ENCODE measurements at regions not wholly inside any gene's neighbourhood (a gene's known extent, or its start where the extent isn't known, plus 50 kb on each side); places are given as distances from the start of the nearest gene placed in this dataset.
"Not testable (repeated sequence)": the region's sequence is repeated elsewhere in the genome, so short reads cannot be mapped to it uniquely, and the experiment has no call there.

GRCh38 chr3:164927728-164928127 is 150.6 kb downstream of the SI start:
- DNase-seq (ENCODE audit: low spot score): no peak

DNA sequence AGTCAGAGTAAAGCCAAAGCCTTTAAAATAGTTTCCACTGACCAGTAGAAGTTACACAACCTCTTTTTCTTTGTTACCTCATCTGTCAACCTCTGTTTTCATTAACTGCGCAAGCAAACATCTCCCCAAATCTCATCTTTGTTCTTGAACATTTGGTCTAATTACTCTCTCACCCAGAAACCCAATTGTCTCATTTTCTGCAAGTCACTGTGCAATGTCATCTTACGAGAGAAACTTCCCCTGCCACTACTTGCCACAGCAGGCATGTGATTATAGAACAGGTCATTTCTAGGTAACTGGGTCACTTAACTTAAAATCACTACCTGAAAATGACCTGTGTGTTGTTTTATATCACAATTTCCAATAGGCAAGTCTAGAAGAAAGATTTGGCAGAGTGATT is 159.4 kb downstream of the SI start:
- no peak for DNase-seq (ENCODE audit: low spot score)

DNA sequence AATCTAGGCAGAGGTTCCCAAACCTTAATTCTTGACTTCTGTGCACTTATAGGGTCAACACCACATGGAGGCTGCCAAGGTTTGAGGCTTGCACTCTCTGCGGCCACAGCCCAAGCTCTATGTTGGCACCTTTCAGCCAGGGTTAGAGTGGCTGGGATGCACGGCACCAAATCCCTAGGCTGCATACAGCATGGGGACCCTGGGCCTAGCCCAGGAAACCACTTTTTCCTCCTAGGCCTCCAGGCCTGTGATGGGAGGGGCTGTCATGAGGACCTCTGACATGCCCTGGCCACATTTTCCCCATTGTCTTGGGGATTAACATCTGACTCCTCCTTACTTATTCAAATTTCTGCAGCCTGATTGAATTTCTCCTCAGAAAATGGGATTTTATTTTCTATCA is 165.4 kb downstream of the SI start:
- no peak for DNase-seq (ENCODE audit: low spot score)

- no peak for DNase-seq (ENCODE audit: low spot score)
These were observed 174.4 kb downstream of the SI start for GRCh38 chr3:164903820-164904451.

GRCh38 chr3:164897342-164897741 is 181.0 kb downstream of the SI start:
- no peak for DNase-seq (ENCODE audit: low spot score)

GRCh38 chr3:164890061-164890460 is 188.2 kb downstream of the SI start:
- DNase-seq (ENCODE audit: low spot score): no peak

- DNase-seq (ENCODE audit: low spot score): no peak
These were observed 195.1 kb downstream of the SI start for GRCh38 chr3:164883171-164883570.

DNA sequence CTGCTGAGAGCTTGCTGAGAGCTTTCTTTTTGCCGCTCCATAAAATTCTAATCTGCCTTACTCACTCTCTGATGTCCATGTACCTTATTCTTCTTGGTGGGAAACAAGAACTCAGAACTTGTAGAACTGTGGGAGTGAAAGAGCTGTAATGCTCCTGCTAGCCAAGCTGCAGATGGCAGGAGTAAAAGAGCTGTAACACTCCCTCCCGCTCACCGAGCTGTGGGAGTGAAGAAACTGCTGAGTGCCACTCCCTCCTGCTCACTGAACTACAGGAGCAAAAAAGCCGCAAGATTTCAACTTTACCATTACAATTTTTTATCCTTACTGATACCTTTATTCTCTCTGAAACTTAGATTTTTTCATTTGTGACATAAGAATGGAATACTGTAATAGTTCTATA is 199.1 kb downstream of the SI start:
- DNase-seq (ENCODE audit: low spot score): no peak

DNA sequence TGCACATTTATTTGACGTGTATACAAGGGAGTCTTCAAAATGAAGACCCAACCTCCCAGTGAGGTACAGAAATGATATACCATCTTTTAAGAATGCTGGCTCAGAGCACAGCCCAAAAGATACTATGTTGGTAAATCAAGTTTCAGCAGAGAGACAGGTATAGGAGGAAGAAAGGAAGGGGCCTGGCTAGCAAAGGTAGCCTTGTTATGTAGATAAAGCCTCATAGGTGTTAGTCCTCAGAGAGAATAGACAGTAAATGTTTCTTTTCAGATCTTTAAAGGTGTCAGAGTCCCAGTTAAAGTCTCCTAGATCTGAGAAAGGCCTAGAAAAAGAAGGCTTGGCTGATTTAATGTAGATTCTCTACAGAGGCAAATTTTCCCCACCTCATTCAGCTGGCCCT is 213.8 kb downstream of the SI start:
- no peak for DNase-seq (ENCODE audit: low spot score)

- no peak for DNase-seq (ENCODE audit: low spot score)
These were observed 225.4 kb downstream of the SI start for GRCh38 chr3:164852866-164853265.

GRCh38 chr3:164851905-164852304 is 226.4 kb downstream of the SI start:
- no peak for DNase-seq (ENCODE audit: low spot score)

DNA sequence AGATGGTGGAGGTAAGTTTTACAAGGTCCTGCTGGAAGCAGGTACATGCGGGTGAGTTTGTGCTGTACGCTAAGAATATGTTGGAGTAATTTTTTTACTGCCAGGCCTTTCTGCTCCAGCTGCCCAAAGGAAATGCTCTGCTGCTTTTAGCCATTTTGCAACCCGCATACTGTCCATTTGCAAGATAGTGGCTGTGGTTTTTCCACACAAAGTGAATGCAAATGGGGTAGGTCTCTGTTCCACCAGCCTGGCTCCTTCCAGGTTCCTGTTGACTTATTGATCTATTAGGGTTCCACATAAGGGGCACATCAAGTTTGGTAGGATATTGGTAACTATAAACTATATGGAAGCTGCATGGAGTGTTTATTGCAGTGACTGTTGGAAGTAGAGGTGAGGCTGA is 227.1 kb downstream of the SI start:
- no peak for DNase-seq (ENCODE audit: low spot score)

DNA sequence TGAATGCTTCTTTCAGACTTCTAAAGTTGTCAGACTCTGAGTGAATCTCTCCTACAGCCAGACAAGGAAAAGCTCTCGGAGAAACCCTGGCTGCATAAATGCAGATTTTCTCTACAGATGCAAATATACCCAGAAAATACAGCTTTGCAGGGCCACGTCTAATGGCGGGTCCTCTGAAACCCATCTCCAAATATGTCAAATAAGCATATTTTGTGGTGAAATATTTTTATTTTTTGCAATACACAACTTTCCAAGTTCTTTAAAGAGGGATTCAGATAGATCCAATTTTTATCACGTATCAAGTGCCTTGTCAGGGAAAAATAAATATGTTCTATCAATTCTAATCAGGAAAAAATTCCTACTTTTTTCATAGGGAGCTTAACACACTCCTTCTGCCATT is 229.4 kb downstream of the SI start:
- DNase-seq (ENCODE audit: low spot score): no peak

GRCh38 chr3:164845739-164846138 is 232.6 kb downstream of the SI start:
- DNase-seq (ENCODE audit: low spot score): no peak

DNA sequence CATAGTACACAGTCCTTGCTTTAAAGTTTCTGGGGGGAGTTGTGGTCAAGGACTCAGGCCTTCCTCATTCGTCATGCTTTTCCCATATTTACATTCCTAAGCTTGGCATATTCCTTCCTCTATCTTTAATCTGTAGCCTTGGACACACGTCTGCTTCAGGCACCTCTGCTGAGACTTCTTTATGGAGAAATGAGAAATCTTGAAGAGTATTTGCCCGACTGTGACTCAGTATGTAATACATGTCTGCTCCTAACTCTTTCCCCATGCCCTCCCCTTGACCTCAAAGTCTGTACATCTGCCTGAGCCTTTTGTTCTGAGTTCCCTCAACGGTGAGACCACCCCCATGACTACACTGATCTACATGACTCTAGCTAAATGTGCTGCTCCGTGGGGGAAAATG is 246.1 kb downstream of the SI start:
- DNase-seq (ENCODE audit: low spot score): no peak

- no peak for DNase-seq (ENCODE audit: low spot score)
These were observed 260.0 kb downstream of the SI start for GRCh38 chr3:164818318-164818717.

DNA sequence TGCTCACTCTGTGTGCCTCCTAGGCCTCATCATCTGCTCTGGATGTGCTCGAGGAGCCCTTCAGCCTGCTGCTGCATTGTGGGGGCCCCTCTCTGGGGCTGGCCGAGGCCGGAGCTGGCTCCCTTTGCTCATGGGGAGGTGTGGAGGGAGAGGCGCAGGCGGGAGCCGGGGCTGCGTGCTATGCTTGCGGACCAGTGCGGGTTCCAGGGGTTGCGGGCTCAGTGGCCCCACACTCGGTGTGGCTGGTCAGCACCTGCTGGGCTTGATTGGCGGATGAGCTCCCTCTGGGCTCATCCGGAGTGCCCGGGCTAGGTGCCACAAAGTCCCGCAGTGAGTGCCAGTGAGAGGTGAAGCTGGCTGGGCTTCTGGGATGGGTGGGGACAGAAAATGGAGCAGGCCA is 264.2 kb downstream of the SI start:
- no peak for DNase-seq (ENCODE audit: low spot score)

DNA sequence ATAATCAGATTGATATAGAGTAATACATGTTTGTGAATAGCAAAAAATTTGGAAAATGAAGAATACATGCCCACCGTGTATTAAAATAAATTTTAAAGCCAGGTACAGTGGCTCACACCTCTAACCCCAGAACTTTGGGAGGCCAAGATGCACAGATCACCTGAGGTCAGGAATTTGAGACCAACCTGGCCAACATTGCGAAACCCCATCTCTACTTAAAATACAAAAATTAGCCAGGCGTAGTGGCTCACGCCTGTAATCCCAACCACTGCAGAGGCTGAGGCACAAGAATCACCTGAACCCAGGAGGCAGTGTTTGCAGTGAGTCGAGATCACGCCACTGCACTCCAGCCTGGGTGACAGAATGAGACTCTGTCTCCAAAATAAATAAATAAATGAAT is 266.3 kb downstream of the SI start:
- no peak for DNase-seq (ENCODE audit: low spot score)

DNA sequence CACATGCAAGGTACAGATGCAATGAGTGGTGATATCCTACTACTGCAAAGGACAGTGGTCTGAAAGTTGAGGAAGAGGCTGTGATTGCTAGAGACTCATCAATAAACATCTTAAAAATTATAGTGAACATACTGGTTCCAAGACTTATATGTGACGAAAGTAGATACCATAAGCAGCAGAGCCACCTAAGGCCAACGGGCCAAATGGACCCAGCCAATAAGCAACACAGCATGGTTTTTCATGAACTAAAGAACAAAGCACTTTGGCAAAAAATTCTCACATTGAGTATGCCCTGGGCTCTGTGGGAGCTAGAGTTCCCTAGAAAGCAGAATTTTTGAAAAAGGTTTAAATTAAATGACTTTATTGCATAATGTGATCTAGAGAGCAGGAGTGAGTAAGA is 272.1 kb downstream of the SI start:
- no peak for DNase-seq (ENCODE audit: low spot score)

DNA sequence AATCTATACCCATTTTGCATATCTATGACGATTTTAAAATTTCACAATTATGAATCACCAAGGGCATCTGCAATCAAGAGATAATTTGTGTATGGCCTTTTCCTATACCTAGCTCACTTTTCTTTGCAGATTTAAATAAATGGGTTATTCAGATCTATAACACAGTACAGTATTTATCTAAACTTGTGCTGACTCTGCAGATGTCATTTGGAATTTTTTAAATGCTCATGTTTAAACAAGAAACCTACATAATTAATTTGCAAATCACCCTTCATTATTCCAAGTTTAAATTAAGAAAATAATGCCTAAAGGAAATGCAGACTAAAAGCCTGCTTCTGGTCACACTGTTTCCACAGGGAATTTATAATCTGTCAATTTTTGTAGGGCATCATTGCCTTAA is 284.2 kb downstream of the SI start:
- DNase-seq (ENCODE audit: low spot score): no peak

DNA sequence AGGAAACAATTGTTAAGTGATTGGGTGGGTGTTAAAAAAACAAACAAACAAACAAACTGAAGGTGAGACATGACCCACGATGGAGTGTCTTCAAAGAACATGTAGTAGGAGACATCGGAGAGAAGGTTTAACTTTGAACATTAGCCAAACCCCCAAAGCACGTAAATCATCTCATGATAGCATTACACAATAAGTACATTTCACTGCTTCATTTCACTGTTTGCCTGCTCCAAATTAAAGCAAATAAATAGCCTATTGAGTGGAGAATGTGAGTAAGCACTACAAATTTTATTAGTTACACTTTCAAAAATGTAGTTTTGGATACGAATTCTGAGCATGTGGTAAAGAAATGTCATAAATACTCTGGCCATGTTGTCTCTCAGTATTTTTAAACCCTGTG is 287.0 kb downstream of the SI start:
- no peak for DNase-seq (ENCODE audit: low spot score)

DNA sequence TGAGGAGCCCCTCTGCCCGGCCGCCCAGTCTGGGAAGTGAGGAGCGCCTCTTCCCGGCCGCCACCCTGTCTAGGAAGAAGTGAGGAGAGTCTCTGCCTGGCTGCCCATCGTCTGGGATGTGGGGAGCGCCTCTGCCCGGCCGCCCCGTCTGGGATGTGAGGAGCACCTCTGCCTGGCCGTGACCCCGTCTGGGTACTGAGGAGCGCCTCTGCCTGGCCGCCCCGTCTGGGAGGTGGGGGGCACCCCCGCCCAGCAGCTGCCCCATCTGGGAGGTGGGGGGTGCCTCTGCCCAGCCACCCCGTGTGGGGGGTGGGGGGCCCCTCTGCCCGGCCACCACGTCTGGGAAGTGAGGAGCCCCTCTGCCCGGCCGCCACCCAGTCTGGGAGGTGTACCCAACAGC is 293.9 kb downstream of the SI start:
- not testable (repeated sequence) for DNase-seq (ENCODE audit: low spot score)

DNA sequence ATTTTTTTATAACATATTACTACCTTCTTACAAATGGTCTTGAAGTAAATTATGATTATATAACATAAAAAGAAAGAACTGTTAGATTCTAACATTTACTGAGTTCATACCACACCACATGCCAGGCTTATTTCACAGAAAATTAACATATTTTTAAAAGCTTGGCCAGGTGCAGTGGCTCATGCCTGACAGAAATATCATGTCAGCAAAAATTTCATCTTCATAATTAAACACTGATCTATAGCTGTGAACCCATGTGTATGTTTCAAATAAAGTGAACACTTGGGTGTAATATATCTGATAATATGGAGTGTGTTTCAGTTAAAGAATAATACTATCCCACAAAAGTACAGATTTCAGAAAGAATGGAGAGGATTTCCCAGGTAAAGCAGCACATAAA is 296.5 kb downstream of the SI start:
- no peak for DNase-seq (ENCODE audit: low spot score)

DNA sequence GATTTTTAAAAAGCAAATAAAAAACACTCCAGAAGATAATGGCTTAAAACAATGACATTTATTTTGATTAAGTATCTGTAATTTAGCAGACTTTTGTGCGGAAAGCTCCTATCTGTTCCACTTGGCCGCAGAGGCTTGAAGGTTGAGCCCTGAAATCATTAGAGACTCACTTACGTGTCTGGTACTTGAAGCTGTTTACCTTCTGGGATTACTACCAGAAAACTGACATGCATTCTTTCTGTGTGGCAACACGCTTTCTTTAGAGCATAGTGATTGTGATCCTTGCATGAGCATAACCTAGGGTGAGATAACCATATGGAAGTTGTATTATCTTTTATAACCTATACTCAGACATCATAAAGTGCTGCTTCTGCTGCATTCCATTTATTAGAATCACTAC is 298.5 kb downstream of the SI start:
- no peak for DNase-seq (ENCODE audit: low spot score)

- no peak for DNase-seq (ENCODE audit: low spot score)
These were observed 325.5 kb downstream of the SI start for GRCh38 chr3:164752812-164753211.
